GM23338 (cell line): ENCODE measurements at regions not wholly inside any gene's neighbourhood (a gene's known extent, or its start where the extent isn't known, plus 50 kb on each side); places are given as distances from the start of the nearest gene placed in this dataset.

Experiments
- ATAC-seq: fragments of 200-7000 bp; cut with Tn5 transposase; 3 replicates; pipeline ENCODE4 v1.9.1; 2020
- DNase-seq: peaks from one replicate; pipeline ENCODE4 v3.0.0-alpha.2; 2015; ENCODE audit warnings: low spot score
- H2AFZ ChIP-seq: fragments of 200-600 bp; sonication (generic); 2 replicates; pipeline ENCODE4 v1.8.0; 2016; ENCODE audit warnings: antibody characterized with exemption, mild to moderate bottlenecking, moderate library complexity
- H3F3A ChIP-seq: fragments of 200-600 bp; sonication (generic); replicated peaks from 2 replicates; pipeline ENCODE4 v1.8.0; 2017; ENCODE audit warnings: antibody characterized with exemption, mixed run types, low read depth
- H3K27ac ChIP-seq: fragments of 200-600 bp; sonication (generic); 2 replicates; pipeline ENCODE4 v1.6.1; 2016; ENCODE audit warnings: low read depth
- H3K27me3 ChIP-seq: fragments of 200-600 bp; sonication (generic); 2 replicates; pipeline ENCODE4 v1.8.0; 2016; ENCODE audit warnings: mild to moderate bottlenecking, mixed run types, moderate library complexity; ENCODE audit not compliant: insufficient read depth
- H3K36me3 ChIP-seq: fragments of 200-600 bp; sonication (generic); 2 replicates; pipeline ENCODE4 v1.8.0; 2016; ENCODE audit warnings: mild to moderate bottlenecking; ENCODE audit not compliant: insufficient read depth
- H3K4me1 ChIP-seq: fragments of 200-600 bp; sonication (generic); 2 replicates; pipeline ENCODE4 v1.8.0; 2016; ENCODE audit warnings: mild to moderate bottlenecking, moderate library complexity; ENCODE audit not compliant: insufficient read depth
- H3K4me2 ChIP-seq: fragments of 200-600 bp; sonication (generic); 2 replicates; pipeline ENCODE4 v1.7.1; 2017; ENCODE audit warnings: mixed run types
- H3K4me3 ChIP-seq: fragments of 200-600 bp; sonication (generic); 2 replicates; pipeline ENCODE4 v1.6.1; 2016; ENCODE audit warnings: mixed run types
- H3K79me2 ChIP-seq: fragments of 200-600 bp; sonication (generic); replicated peaks from 2 replicates; pipeline ENCODE4 v1.8.0; 2017; ENCODE audit warnings: mild to moderate bottlenecking; ENCODE audit not compliant: insufficient read depth
- H3K9me2 ChIP-seq: fragments of 200-600 bp; sonication (generic); 2 replicates; pipeline ENCODE4 v1.8.0; 2017; ENCODE audit not compliant: insufficient read depth
- H4K20me1 ChIP-seq: fragments of 200-600 bp; sonication (generic); replicated peaks from 2 replicates; pipeline ENCODE4 v1.8.0; 2017; ENCODE audit warnings: mild to moderate bottlenecking; ENCODE audit not compliant: insufficient read depth
- H3K27ac Mint-ChIP-seq: 2 replicates; pipeline ENCODE4 v1.8.0; 2020; ENCODE audit warnings: inconsistent platforms, mild to moderate bottlenecking, moderate library complexity, mixed read lengths
- H3K27me3 Mint-ChIP-seq: 3 replicates; pipeline ENCODE4 v1.8.0; 2022; ENCODE audit warnings: low read depth, mild to moderate bottlenecking, moderate library complexity, mixed read lengths, inconsistent platforms; ENCODE audit not compliant: insufficient read depth, poor library complexity
- H3K36me3 Mint-ChIP-seq: 3 replicates; pipeline ENCODE4 v1.8.0; 2021; ENCODE audit warnings: low read depth, mild to moderate bottlenecking, inconsistent platforms, moderate library complexity, mixed read lengths
- H3K4me1 Mint-ChIP-seq: 3 replicates; pipeline ENCODE4 v1.8.0; 2020; ENCODE audit warnings: mild to moderate bottlenecking, inconsistent platforms, mixed read lengths
- H3K4me3 Mint-ChIP-seq: 3 replicates; pipeline ENCODE4 v1.8.0; 2021; ENCODE audit warnings: moderate library complexity, mild to moderate bottlenecking, inconsistent platforms, mixed read lengths
- H3K9me3 Mint-ChIP-seq: 3 replicates; pipeline ENCODE4 v1.8.0; 2020; ENCODE audit warnings: moderate library complexity, mild to moderate bottlenecking, inconsistent platforms, mixed read lengths
- CREB1 ChIP-seq: fragments of 250-450 bp; sonication (Bioruptor Pico); IDR thresholded peaks from 2 replicates; pipeline ENCODE4 v1.5.0; 2020; ENCODE audit warnings: low read depth, mild to moderate bottlenecking, moderate library complexity
- ETS1 ChIP-seq: IDR thresholded peaks from 2 replicates; pipeline ENCODE4 v1.6.1; 2016; ENCODE audit warnings: antibody characterized with exemption
- EZH2 ChIP-seq: fragments of 200-600 bp; sonication (generic); IDR thresholded peaks from one replicate; pipeline ENCODE4 v1.8.0; 2017; ENCODE audit warnings: antibody characterized with exemption, mild to moderate bottlenecking, low read depth; ENCODE audit not compliant: unreplicated experiment
- EZH2phosphoT487 ChIP-seq: fragments of 200-600 bp; sonication (generic); IDR thresholded peaks from one replicate; pipeline ENCODE4 v1.8.1; 2018; ENCODE audit warnings: antibody characterized with exemption; ENCODE audit not compliant: unreplicated experiment
- JUNB ChIP-seq: IDR thresholded peaks from one replicate; pipeline ENCODE4 v1.6.1; 2016; ENCODE audit warnings: antibody characterized with exemption; ENCODE audit not compliant: unreplicated experiment
- NANOG ChIP-seq: IDR thresholded peaks from 2 replicates; pipeline ENCODE4 v1.6.1; 2016; ENCODE audit warnings: antibody characterized with exemption, borderline replicate concordance
- POLR2AphosphoS5 ChIP-seq: IDR thresholded peaks from 2 replicates; pipeline ENCODE4 v1.6.1; 2016; ENCODE audit warnings: antibody characterized with exemption, low read depth
- REST ChIP-seq: IDR thresholded peaks from one replicate; pipeline ENCODE4 v1.6.1; 2018; ENCODE audit warnings: antibody characterized with exemption; ENCODE audit not compliant: unreplicated experiment
- STAT1 ChIP-seq: IDR thresholded peaks from one replicate; pipeline ENCODE4 v1.6.1; 2016; ENCODE audit warnings: antibody characterized with exemption; ENCODE audit not compliant: unreplicated experiment
- ZNF114 ChIP-seq: fragments of 250-450 bp; sonication (Bioruptor Pico); IDR thresholded peaks from 2 replicates; pipeline ENCODE4 v1.5.0; 2020; ENCODE audit warnings: mild to moderate bottlenecking, moderate library complexity
- ZNF331 ChIP-seq: fragments of 250-450 bp; sonication (Bioruptor Pico); IDR thresholded peaks from 2 replicates; pipeline ENCODE4 v1.5.0; 2020; ENCODE audit warnings: low read depth, mild to moderate bottlenecking, moderate library complexity
- TF ChIP-seq, protein P1 (sequence below), 2 experiments: fragments of 200-600 bp in 1 of 2; sonication (generic) in 1 of 2; conservative IDR thresholded peaks; 2 replicates each; pipeline versions ENCODE4 v1.5.1 to v1.6.1; 2016 to 2017; ENCODE audit warnings: antibody characterized with exemption in 2 of 2, low read depth in 2 of 2, mild to moderate bottlenecking in 2 of 2, moderate library complexity in 1 of 2
- TF ChIP-seq, protein P2 (sequence below): fragments of 250-450 bp; sonication (Bioruptor Pico); IDR thresholded peaks from 2 replicates; pipeline ENCODE4 v1.5.0; 2020; ENCODE audit warnings: mild to moderate bottlenecking, moderate library complexity

- 0 out of 2 replicates have a peak, but pooled peaks cover 2% of the 10 kb centered on the region for H3K4me1 ChIP-seq
- peaks cover 14% of the 10 kb centered on the region for H3K4me1 Mint-ChIP-seq
These were observed 147.4 kb downstream of the TXNL1 start for GRCh38 chr18:56490942-56491341.

More at GRCh38 chr18:56490942-56491341, 147.4 kb downstream of the TXNL1 start:
- H3K27ac ChIP-seq: no peak overlapping the region
- no peaks in the 10 kb centered on the region for H3F3A ChIP-seq
- peaks cover 19% of the 10 kb centered on the region for H3K9me2 ChIP-seq
- Mint-ChIP-seq H3K27ac (no peak overlapping the region), H3K9me3 (0 out of 3 replicates have a peak, but pooled peaks cover 3% of the 10 kb centered on the region), H3K27me3 (peaks cover 4% of the 10 kb centered on the region), H3K36me3 (no peaks in the 10 kb centered on the region), H3K4me3 (no peak overlapping the region)
- no peaks in the 10 kb centered on the region for H3K79me2 ChIP-seq
- H3K4me2 ChIP-seq: no peak overlapping the region
- no peak overlapping the region for H2AFZ ChIP-seq
- no peak for ATAC-seq
- H3K27me3 ChIP-seq: no peaks in the 10 kb centered on the region
- no peaks in the 10 kb centered on the region for H3K36me3 ChIP-seq
- DNase-seq: no peak
- no peaks in the 10 kb centered on the region for H4K20me1 ChIP-seq
- TF ChIP-seq ZNF114 (no peak), ETS1 (no peak), POLR2AphosphoS5 (no peak), CREB1 (CRISPR knock-in tag) (no peak), JUNB (no peak), ZNF331 (CRISPR knock-in tag) (no peak), NANOG (no peak), EZH2 (no peak), EZH2phosphoT487 (no peak), REST (no peak), STAT1 (no peak)
- TF ChIP-seq, protein P1, sequence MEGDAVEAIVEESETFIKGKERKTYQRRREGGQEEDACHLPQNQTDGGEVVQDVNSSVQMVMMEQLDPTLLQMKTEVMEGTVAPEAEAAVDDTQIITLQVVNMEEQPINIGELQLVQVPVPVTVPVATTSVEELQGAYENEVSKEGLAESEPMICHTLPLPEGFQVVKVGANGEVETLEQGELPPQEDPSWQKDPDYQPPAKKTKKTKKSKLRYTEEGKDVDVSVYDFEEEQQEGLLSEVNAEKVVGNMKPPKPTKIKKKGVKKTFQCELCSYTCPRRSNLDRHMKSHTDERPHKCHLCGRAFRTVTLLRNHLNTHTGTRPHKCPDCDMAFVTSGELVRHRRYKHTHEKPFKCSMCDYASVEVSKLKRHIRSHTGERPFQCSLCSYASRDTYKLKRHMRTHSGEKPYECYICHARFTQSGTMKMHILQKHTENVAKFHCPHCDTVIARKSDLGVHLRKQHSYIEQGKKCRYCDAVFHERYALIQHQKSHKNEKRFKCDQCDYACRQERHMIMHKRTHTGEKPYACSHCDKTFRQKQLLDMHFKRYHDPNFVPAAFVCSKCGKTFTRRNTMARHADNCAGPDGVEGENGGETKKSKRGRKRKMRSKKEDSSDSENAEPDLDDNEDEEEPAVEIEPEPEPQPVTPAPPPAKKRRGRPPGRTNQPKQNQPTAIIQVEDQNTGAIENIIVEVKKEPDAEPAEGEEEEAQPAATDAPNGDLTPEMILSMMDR (conservative IDR thresholded peaks at IDR 0.05; ENCODE audit: low read depth in 2 of 2): no peak
- TF ChIP-seq, protein P2, sequence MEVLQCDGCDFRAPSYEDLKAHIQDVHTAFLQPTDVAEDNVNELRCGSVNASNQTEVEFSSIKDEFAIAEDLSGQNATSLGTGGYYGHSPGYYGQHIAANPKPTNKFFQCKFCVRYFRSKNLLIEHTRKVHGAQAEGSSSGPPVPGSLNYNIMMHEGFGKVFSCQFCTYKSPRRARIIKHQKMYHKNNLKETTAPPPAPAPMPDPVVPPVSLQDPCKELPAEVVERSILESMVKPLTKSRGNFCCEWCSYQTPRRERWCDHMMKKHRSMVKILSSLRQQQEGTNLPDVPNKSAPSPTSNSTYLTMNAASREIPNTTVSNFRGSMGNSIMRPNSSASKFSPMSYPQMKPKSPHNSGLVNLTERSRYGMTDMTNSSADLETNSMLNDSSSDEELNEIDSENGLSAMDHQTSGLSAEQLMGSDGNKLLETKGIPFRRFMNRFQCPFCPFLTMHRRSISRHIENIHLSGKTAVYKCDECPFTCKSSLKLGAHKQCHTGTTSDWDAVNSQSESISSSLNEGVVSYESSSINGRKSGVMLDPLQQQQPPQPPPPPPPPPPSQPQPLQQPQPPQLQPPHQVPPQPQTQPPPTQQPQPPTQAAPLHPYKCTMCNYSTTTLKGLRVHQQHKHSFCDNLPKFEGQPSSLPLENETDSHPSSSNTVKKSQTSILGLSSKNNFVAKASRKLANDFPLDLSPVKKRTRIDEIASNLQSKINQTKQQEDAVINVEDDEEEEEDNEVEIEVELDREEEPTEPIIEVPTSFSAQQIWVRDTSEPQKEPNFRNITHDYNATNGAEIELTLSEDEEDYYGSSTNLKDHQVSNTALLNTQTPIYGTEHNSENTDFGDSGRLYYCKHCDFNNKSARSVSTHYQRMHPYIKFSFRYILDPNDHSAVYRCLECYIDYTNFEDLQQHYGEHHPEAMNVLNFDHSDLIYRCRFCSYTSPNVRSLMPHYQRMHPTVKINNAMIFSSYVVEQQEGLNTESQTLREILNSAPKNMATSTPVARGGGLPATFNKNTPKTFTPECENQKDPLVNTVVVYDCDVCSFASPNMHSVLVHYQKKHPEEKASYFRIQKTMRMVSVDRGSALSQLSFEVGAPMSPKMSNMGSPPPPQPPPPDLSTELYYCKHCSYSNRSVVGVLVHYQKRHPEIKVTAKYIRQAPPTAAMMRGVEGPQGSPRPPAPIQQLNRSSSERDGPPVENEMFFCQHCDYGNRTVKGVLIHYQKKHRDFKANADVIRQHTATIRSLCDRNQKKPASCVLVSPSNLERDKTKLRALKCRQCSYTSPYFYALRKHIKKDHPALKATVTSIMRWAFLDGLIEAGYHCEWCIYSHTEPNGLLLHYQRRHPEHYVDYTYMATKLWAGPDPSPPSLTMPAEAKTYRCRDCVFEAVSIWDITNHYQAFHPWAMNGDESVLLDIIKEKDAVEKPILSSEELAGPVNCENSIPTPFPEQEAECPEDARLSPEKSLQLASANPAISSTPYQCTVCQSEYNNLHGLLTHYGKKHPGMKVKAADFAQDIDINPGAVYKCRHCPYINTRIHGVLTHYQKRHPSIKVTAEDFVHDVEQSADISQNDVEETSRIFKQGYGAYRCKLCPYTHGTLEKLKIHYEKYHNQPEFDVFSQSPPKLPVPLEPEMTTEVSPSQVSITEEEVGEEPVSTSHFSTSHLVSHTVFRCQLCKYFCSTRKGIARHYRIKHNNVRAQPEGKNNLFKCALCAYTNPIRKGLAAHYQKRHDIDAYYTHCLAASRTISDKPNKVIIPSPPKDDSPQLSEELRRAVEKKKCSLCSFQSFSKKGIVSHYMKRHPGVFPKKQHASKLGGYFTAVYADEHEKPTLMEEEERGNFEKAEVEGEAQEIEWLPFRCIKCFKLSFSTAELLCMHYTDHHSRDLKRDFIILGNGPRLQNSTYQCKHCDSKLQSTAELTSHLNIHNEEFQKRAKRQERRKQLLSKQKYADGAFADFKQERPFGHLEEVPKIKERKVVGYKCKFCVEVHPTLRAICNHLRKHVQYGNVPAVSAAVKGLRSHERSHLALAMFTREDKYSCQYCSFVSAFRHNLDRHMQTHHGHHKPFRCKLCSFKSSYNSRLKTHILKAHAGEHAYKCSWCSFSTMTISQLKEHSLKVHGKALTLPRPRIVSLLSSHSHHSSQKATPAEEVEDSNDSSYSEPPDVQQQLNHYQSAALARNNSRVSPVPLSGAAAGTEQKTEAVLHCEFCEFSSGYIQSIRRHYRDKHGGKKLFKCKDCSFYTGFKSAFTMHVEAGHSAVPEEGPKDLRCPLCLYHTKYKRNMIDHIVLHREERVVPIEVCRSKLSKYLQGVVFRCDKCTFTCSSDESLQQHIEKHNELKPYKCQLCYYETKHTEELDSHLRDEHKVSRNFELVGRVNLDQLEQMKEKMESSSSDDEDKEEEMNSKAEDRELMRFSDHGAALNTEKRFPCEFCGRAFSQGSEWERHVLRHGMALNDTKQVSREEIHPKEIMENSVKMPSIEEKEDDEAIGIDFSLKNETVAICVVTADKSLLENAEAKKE (CRISPR knock-in tag): no peak
- no peak overlapping the region for H3K4me3 ChIP-seq
